DMS79 treated with DMSO at 0.1 percent for 48 hours (cell line): ENCODE measurements at regions not wholly inside any gene's neighbourhood (a gene's known extent, or its start where the extent isn't known, plus 50 kb on each side); places are given as distances from the start of the nearest gene placed in this dataset.

ENCODE experiments used
- DNase-seq: peaks from one replicate; lab custom pipeline; 2025; lab: John Stamatoyannopoulos, UW

GRCh38 chr4:96677499-96677898 is 837.6 kb downstream of the PDHA2 start:
- no peak for DNase-seq

GRCh38 chr4:96681218-96681617 is 841.3 kb downstream of the PDHA2 start:
- no peak for DNase-seq

GRCh38 chr4:96685691-96686090 is 845.8 kb downstream of the PDHA2 start:
- DNase-seq = no peak

- DNase-seq = no peak
Observed at GRCh38 chr4:96691521-96691920, 851.6 kb downstream of the PDHA2 start.

- no peak for DNase-seq
Observed at GRCh38 chr4:96698831-96699230, 858.9 kb downstream of the PDHA2 start.

- DNase-seq = no peak
Observed at GRCh38 chr4:96703265-96703664, 863.4 kb downstream of the PDHA2 start.

- no peak for DNase-seq
Observed at GRCh38 chr4:96708766-96709165, 868.9 kb downstream of the PDHA2 start.

- no peak for DNase-seq
Observed at GRCh38 chr4:96713271-96713850, 873.5 kb downstream of the PDHA2 start.

GRCh38 chr4:96729641-96730040 is 889.7 kb downstream of the PDHA2 start:
- no peak for DNase-seq

GRCh38 chr4:96730432-96730831 is 890.5 kb downstream of the PDHA2 start:
- no peak for DNase-seq

GRCh38 chr4:96736352-96736889 is 896.5 kb downstream of the PDHA2 start:
- no peak for DNase-seq

- DNase-seq = no peak
Observed at GRCh38 chr4:96739101-96739500, 899.2 kb downstream of the PDHA2 start.

GRCh38 chr4:96742332-96743014 is 902.6 kb downstream of the PDHA2 start:
- DNase-seq = no peak

GRCh38 chr4:96744676-96745075 is 904.8 kb downstream of the PDHA2 start:
- no peak for DNase-seq

- no peak for DNase-seq
Observed at GRCh38 chr4:96753216-96753615, 913.3 kb downstream of the PDHA2 start.

- no peak for DNase-seq
Observed at GRCh38 chr4:96755569-96756484, 915.9 kb downstream of the PDHA2 start.

- DNase-seq = no peak
Observed at GRCh38 chr4:96756584-96756983, 916.7 kb downstream of the PDHA2 start.

GRCh38 chr4:96763546-96763945 is 923.7 kb downstream of the PDHA2 start:
- no peak for DNase-seq

- DNase-seq = no peak
Observed at GRCh38 chr4:96766359-96766758, 926.5 kb downstream of the PDHA2 start.

- DNase-seq = no peak
Observed at GRCh38 chr4:96767815-96768480, 928.1 kb downstream of the PDHA2 start.

- no peak for DNase-seq
Observed at GRCh38 chr4:96775501-96775900, 935.6 kb downstream of the PDHA2 start.

GRCh38 chr4:96776920-96777527 is 937.1 kb downstream of the PDHA2 start:
- DNase-seq = no peak
